ENCODE measurements at regions not wholly inside any gene's neighbourhood (a gene's known extent, or its start where the extent isn't known, plus 50 kb on each side); places are given as distances from the start of the nearest gene placed in this dataset.

- TF ChIP-seq, protein P1, sequence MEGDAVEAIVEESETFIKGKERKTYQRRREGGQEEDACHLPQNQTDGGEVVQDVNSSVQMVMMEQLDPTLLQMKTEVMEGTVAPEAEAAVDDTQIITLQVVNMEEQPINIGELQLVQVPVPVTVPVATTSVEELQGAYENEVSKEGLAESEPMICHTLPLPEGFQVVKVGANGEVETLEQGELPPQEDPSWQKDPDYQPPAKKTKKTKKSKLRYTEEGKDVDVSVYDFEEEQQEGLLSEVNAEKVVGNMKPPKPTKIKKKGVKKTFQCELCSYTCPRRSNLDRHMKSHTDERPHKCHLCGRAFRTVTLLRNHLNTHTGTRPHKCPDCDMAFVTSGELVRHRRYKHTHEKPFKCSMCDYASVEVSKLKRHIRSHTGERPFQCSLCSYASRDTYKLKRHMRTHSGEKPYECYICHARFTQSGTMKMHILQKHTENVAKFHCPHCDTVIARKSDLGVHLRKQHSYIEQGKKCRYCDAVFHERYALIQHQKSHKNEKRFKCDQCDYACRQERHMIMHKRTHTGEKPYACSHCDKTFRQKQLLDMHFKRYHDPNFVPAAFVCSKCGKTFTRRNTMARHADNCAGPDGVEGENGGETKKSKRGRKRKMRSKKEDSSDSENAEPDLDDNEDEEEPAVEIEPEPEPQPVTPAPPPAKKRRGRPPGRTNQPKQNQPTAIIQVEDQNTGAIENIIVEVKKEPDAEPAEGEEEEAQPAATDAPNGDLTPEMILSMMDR (conservative IDR thresholded peaks at IDR 0.05; ENCODE audit: low read depth, low read length), result no peak
- no peak for TF ChIP-seq EZH2 (IDR thresholded peaks at IDR 0.05; ENCODE audit: low read length, unreplicated experiment)
Observed at GRCh38 chr4:100906973-100907372, 389.2 kb upstream of the EMCN start.
